ENCODE measurements at regions not wholly inside any gene's neighbourhood (a gene's known extent, or its start where the extent isn't known, plus 50 kb on each side); places are given as distances from the start of the nearest gene placed in this dataset.
"Not testable (repeated sequence)": the region's sequence is repeated elsewhere in the genome, so short reads cannot be mapped to it uniquely, and the experiment has no call there.

GRCh38 chr9:90127923-90128322, 514.7 kb downstream of the DIRAS2 start:
- DNase-seq, result no peak

DNA sequence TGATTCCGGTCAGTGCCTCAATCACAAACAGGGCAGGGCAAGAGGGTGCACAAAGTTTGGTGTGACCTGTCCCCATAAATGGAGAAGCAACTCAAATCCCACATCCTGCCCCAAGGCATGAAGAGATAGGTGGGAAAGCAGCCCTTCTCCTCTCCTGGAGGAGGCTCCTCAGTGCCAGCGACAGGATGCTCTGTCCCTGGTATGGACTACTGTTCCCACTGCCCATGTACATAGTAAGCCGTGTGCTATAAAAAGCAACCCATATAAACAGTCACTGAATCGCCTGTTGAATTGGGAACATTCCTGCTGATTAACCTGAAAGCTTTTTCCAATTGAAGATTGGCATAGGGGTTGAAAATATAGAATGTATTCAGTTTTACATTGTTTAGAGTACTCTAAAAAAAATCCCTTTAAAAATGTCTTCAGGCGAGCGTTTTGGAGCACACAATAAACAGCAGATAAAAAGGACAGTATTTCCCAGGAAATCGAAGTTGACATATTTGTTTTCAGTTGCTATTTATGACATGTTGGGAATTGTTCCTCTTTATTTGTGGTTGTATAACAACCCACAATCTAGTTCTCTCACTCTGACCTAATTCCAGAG, 513.9 kb downstream of the DIRAS2 start:
- DNase-seq, result no peak

DNA sequence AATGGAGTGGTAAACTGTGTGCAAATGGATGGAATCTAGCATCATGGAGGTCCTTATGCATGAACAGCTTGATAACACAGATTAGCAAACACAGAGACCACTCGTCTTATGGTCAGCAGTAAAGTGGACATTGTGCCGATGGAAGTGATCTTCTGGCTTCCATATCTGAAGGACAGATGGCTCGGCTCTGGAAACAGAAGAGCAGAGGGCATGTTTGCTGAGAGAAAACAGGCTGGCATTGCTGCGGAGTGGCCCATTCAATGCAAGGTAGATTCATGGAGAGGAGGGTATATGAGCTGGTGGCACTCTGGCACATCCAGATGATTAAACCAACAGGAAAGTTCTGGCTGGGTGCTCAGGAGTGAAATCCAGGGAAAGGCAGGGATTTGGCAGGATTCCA, 513.2 kb downstream of the DIRAS2 start:
- no peak for DNase-seq

DNA sequence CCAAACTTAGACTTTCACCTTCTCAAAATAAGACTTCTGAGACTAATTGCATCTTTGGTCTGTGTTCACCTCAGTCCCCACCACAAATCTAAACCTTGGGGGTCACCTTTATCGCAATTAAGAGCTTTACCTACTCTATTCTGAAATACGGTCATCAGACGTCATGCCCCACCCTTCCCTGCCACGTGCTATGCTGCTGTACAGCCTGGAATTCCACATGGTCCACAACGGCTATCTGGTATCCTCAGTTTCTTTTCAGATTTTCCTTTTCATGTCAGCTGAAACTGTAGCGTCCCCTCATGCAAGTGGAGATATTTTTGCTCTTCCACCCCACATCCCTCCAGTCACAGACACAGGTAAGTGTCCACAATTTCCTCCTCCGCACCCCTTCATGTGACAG, 511.1 kb downstream of the DIRAS2 start:
- no peak for DNase-seq

- no peak for DNase-seq
Measured at GRCh38 chr9:90132866-90133265, 509.8 kb downstream of the DIRAS2 start.

- DNase-seq, result no peak
Measured at GRCh38 chr9:90137801-90138200, 504.8 kb downstream of the DIRAS2 start.

GRCh38 chr9:90140131-90140818, 502.3 kb downstream of the DIRAS2 start:
- DNase-seq, result no peak

- peak in 1 of 2 donors; percentile 25 for DNase-seq
Measured at GRCh38 chr9:90141723-90142122, 500.9 kb downstream of the DIRAS2 start.

GRCh38 chr9:90142580-90142979, 500.0 kb downstream of the DIRAS2 start:
- peak; percentile 37 to 59 for DNase-seq

- DNase-seq, result no peak
Measured at GRCh38 chr9:90147426-90147825, 495.2 kb downstream of the DIRAS2 start.

DNA sequence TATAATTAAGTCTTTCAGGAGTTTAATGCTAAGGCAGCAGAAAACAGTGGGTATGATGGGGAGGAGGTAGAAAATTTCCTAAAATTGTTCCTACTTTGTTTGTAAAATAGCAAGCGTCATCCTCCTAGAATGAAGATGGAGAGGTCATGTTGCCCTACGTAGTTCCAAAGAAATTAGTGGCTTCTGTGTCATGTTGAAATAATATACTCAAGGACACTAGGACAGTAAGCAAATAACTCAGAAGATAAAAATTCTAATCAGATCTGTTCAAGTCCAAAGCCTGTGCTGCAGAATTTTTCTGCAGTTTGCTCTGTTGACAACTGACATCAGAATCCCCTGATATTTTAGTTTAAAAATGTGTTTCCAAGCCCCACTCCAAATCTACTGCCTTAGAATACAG, 486.3 kb downstream of the DIRAS2 start:
- DNase-seq, result no peak

DNA sequence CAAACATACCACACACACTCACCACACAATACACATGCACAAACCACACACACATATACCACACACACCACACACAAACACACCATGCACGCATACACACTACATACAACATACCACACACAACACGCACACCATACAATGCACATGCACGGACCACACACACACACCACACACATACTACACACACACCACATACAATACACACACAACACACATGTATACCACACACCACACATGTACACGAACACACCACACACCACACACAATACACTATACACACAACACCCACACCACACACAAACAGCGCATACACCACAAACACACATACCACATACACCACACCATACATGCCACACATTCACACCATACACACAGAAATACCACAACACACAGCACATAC, 480.3 kb downstream of the DIRAS2 start:
- DNase-seq, result no peak

DNA sequence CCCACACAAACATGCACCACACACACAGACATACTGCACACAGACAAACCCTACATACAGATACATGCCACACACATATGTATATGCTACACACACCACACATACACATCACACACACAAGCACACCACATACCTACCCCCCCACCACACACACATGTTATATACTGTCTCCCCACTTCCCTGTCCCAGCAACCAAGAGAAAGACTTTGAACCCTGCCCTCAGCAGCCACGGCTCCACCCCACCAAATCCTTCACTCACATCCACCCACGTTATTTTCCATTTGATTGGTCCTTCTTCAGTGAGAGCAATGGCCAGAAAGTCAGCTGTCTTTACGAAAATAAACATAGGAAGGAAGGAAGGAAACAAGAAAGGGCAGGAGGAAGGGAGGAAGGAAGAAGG, 479.8 kb downstream of the DIRAS2 start:
- DNase-seq, result no peak

DNA sequence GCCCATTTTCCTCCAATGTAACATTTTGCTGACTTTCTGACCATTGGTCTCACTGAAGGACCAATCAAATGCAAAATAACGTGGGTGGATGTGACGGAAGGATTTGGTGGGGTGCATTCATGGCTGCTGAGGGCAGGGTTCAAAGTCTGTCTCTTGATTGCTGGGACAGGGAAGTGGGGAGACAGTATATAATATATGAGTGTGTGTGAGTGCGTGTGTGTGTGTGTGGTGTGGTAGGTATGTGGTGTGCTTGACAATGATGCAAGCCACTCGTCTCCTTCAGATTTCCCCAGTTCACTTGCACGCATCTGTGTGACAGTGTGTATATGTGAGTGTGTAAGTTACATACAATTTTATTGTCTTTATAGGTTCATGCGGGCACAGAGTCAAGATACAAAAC, 477.3 kb downstream of the DIRAS2 start:
- DNase-seq, result no peak

DNA sequence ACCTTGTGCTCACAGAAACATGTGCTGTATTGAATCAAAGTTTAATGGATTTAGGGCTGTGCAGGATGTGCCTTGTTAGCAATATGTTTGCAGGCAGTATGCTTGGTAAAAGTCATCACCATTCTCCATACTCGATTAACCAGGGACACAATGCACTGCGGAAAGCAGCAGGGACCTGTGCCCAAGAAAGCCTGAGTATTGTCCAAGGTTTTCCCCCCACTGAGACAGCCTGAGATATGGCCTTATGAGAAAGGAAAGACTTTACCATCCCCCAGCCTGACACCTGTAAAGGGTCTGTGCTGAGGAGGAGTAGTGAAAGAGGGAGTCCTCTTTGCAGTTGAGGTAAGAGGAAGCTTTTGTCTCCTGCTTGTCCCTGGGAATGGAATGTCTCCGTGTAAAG, 476.2 kb downstream of the DIRAS2 start:
- not testable (repeated sequence) for DNase-seq

- no peak for DNase-seq
Measured at GRCh38 chr9:90167914-90168313, 474.7 kb downstream of the DIRAS2 start.

- DNase-seq, result no peak
Measured at GRCh38 chr9:90169490-90169889, 473.1 kb downstream of the DIRAS2 start.

DNA sequence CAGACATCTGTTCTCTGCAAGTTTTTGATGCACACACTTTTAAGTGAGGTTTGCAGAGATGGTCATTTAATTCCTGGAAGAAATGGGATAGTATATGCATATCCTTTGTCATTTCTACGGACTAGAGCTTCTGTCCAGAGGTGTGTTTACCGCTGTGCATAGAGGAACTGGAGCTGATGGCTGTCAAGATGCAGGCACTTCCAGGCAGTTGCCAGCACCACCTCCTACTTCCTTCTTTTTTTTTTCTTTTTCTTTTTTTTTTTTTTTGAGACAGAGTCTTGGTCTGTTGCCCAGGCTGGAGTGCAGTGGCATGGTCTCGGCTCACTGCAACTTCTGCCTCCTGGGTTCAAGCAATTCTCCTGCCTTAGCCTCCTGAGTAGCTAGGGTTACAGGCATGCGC, 468.7 kb downstream of the DIRAS2 start:
- DNase-seq, result not testable (repeated sequence)

- not testable (repeated sequence) for DNase-seq
Measured at GRCh38 chr9:90174346-90174745, 468.3 kb downstream of the DIRAS2 start.

DNA sequence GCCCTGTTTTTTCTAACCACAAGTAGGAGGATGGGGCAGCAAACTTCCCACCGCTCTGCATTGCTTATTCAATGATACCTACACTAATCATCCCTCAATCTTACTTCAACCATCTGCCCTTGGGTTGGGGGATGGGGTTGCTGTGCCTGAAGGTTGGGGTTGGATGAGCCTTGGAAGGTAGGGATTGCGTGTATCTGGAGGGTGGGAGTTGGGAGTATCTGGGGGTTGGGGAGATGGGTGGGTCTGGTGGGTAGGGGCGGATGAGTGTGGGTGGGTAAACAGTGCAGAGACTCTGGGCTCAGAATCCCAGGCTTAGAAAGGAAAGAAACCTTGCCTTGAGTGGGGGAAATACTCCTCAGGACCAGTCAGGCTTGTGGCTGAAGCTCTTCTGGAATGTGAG, 467.4 kb downstream of the DIRAS2 start:
- DNase-seq, result no peak

- DNase-seq, result no peak
Measured at GRCh38 chr9:90175865-90176264, 466.8 kb downstream of the DIRAS2 start.

- no peak for DNase-seq
Measured at GRCh38 chr9:90176901-90177300, 465.7 kb downstream of the DIRAS2 start.

DNA sequence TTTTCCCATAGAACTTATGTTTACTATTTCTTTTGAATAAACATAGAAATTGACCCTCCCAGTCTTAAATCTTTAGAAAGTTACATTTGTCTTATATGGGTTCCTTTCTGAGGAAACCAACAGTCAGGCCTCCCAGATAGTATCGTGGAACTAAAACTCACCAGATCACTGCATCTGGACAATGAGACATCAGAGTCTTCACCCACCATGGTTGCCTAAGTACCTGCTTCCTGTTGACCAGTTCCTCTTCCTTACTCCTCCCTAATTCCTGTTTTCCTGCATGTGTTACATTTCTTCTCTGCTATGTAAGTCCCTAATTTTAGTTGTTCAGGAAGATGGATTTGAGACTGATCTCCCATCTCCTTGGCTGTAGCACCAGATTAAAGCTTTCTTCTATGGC, 462.2 kb downstream of the DIRAS2 start:
- DNase-seq, result no peak

- DNase-seq, result no peak
Measured at GRCh38 chr9:90188656-90189055, 454.0 kb downstream of the DIRAS2 start.

- DNase-seq, result peak in 1 of 2 donors; percentile 26
Measured at GRCh38 chr9:90189306-90189705, 453.3 kb downstream of the DIRAS2 start.

Data from CD4-positive, alpha-beta T cell treated with Interferon alpha-2 for 1 hour (primary cell).